T47D (cell line): ENCODE measurements at regions not wholly inside any gene's neighbourhood (a gene's known extent, or its start where the extent isn't known, plus 50 kb on each side); places are given as distances from the start of the nearest gene placed in this dataset.
"Not testable (repeated sequence)": the region's sequence is repeated elsewhere in the genome, so short reads cannot be mapped to it uniquely, and the experiment has no call there.

Source experiments
- DNase-seq, 2 experiments: peaks; one replicate each; pipeline versions ENCODE4 v3.0.0 to v3.0.0-alpha.2; 2011 to 2012; ENCODE audit warnings: low read depth in 1 of 2, low spot score in 1 of 2
- JUND ChIP-seq: IDR thresholded peaks from 2 replicates; pipeline ENCODE4 v1.6.1; 2012; ENCODE audit warnings: low read depth
- in situ Hi-C: cut with HindIII; loops from 2 replicates; pipeline ENCODE4 v1.10.0; 2016; ENCODE audit warnings: low sequenced_read_pairs, low pct_unique_long_range_greater_than_20kb

DNA sequence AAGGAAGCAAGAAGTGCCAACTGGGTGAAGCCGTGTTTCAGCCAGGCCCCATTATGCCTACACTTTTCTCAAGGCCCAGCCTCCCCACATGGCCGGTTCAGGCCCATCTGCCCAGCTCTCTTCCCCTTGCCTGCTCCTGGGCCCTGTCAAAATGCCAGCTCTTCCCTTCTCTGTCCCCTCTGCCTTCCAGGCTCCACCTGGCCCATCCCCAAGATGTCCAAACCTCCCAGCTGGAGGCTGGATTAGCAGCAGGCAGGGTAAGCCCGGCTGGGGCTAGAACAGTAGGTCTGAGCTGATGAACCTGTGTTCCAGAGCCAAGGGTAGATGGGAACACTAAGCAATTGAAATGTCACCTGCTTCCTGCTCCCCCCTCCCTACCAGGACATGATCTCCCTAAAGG, 64.1 kb upstream of the HSPA9 start:
- in situ Hi-C loops = no loop called here
- no peak for TF ChIP-seq JUND
- no peak for DNase-seq

DNA sequence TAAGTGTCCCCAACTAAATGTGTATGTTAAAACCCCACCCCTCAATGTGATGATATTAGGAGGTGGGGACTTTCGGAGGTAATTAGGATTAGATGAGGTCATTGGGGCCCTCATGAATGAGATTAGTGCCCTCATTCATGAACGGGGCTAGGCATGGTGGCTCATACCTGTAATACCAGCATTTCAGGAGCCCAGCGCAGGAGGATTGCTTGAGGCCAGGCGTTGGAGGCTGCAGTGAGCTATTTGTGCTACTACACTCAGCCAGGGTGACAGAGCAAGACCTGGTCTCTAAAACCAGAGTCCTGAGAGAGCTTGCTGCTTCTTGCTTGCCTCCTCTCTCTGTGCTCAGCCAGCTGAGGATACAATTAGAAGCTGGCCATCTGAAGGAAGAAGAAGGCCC, 62.1 kb upstream of the HSPA9 start:
- TF ChIP-seq JUND = no peak
- in situ Hi-C loops = no loop called here

DNA sequence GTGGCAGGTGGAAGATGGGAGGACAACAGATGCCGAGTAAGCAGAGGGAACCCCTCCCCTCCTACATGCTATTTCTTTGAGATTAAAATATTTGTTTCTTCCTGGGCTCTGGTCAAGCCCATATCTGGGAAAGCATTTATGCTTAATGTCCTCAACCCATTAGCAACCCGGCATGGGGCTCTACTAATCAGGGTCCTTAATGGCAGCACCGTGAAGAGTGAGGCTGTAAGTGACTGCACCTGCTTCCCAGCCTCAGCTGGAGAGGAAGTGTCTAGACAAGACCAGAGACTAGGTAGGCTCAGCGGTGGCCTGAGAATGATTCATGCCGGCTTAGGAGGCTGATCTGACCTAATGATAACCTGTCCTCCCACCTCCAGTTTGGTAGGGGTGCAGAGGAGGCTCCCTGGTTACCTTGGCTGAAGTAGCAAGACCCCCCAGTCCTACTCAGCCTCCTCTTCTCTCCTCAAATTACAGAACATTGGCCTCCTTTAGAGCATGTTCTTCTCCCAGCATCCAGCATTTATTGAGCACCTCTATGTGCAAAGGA, 61.3 kb upstream of the HSPA9 start:
- no peak for TF ChIP-seq JUND
- in situ Hi-C loops = no loop called here
- DNase-seq = no peak

More for the DNA sequence above, 62.1 kb upstream of the HSPA9 start:
- no peak for DNase-seq

DNA sequence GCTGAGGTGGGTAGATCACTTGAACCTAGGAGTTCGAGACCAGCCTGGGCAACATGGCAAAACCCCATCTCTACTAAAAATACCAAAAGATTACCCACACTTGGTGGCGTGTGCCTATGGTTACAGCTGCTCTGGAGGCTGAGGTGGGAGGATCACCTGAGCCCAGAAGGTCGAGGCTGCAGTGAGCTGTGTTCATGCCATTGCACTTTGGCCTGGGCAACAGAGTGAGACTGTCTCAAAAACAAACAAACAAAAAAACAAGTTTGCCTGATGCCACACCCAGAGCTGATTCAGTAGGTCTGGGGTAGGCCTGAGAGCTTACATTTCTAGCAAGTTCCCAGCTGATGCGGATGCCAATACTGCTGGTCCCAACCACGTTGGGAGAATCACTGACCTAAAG, 60.5 kb upstream of the HSPA9 start:
- no peak for DNase-seq
- no peak for TF ChIP-seq JUND
- in situ Hi-C loops = no loop called here

DNA sequence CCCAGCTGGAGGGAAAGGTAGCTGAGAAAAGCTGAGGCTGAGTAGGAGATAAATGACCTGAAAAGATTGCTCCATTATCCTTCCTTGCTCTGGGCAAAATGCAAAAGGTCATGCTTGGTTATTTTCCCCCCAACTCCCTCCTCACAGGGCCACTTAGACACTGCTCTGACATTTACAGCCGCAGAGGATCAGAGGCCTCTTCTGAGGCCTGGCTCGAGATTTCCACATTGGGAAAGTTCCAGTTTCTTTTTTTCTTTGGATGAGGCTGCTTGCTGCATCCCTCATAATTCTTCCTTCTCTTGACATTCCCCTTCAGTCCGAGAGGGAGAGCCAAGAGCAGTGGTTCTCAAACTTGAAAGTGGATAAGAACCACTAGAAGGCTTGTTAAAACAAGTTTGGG, 60.1 kb upstream of the HSPA9 start:
- in situ Hi-C loops = no loop called here
- TF ChIP-seq JUND = no peak
- no peak for DNase-seq

DNA sequence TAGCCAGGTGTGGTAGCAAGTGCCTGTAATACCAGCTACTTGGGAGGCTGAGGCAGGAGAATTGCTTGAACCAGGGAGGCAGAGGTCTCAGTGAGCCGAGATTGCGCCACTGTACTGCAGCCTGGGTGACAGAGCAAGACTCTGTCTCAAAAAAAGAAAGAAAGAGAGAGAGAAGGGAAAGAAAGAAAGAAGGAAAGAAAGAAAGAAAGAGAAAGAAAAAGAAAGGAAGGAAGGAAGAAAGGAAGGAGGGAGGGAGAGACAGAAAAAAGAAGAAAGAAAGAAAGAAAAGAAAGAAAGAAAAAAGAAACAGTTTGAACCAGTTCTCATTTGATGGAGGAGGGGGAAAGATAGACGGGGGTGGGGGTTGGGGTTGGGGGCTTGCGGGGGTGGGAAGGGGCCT, 59.6 kb upstream of the HSPA9 start:
- in situ Hi-C loops, DNase-seq: not testable (repeated sequence)

DNA sequence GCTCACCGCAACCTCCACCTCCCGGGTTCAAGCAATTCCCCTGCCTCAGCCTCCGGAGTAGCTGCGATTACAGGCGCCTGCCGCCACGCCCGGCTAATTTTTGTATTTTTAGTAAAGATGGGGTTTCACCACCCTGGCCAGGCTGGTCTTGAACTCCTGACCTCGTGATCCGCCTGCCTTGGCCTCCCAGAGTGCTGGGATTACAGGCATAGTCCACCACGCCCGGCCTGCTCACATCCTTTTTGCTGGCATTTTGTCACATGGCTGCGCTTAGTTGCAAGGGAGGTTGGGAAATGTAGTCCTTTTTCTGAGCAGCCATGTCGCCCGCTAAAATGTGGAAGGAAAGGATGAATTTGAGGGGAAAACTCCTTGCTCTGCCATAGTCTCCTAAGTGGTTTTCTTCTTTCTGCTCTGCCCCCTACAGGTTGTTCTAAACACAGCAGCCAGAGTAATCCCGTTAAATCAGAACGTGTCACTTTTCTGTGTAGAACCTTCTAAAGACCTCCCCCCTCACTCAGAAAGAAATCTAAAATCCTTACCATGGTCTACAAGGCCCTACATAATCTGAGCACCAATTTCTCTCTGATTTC, 57.8 kb upstream of the HSPA9 start:
- in situ Hi-C loops = no loop called here
- peak in 1 of 2 experiments; percentile 93 for DNase-seq

DNA sequence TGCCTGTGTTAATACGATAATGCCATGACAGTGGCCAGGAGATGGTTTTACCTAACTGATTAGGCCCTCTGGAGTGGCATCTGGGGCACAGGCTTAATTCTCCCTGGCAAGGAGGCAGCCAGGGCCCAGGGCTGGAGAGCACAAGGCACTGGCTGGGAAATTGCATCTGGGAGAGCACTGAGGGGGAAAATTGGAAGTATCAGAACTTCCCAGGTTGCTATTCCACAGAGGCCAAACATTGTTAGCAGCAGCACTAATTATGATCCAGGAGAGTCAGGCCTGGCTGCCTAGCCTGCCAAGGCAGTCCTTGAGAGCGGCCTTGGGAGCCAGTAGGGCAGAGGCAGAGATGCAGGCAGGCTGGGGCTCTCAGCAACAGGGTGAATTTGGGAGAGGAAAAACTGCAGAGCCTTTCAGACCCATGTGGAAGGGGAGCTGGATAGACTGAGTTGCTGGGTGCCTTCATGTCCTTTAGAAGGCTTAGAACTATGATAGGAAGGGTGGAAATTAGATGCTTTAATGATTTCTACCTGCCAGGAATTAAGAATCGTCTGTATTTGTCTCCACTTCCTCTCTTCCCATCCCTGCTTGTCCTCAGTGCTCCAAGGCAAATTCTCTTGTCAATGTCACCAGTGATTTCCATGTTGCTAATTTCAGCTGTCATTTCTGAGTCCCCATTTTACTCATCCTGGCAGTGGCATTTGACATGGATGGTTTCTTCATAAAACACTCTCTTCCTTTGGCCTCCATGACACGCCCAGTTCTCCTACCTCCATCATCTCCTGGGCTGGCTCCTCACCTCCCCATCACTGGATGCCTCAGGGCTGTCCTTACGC, 56.1 kb upstream of the HSPA9 start:
- in situ Hi-C loops = no loop called here
- DNase-seq = no peak
- no peak for TF ChIP-seq JUND

More for the DNA sequence above, 57.8 kb upstream of the HSPA9 start:
- TF ChIP-seq JUND = no peak

DNA sequence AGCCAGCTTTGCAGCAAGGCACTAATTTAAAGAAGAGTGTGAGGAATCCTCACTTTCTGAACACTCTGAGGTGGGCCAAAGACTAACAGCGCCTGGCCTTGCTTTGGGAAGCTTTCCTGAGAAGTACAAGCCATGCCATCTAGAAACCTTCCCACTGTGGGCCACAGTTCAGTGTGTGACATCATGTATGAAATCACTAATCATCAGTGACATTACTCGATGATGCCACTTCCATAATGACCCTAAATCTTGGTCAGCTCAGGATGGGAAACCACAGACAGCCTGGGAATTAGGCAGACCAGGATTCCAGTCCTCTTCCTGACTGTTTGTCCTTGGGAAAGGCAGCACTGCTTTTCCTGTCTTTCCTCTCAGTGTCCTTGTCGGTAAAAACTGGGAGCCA, 54.2 kb upstream of the HSPA9 start:
- no peak for TF ChIP-seq JUND
- in situ Hi-C loops = no loop called here
- no peak for DNase-seq

DNA sequence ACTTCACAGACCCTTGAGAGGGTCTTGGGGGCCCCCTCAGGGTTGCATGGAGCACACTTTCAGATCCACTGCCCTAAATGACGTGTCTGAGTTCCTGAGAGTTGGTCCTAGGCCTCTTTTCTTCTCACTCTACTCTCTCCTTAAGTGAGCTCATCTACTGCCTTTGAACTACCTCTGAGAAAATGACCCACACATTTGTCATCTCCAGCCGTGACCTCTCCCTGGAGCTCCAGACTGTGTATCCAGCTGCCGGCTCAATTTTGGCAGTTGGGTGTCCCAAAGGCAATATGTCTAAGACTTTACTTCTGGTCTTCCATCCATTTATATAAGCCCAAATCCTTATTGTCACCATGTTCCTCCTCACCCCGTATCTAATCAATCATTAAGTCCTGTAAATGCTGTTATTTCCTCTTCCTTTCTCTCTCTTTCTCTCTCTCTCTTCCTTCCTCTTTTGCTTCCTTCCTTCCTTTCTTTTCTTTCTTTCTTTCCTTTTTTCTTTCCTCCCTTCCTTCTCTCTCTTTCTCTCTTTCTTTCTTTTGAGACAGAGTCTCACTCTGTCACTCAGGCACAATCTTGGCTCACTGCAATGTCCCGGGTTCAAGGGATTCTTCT, 51.2 kb upstream of the HSPA9 start:
- DNase-seq = no peak
- TF ChIP-seq JUND = no peak
- in situ Hi-C loops = no loop called here

DNA sequence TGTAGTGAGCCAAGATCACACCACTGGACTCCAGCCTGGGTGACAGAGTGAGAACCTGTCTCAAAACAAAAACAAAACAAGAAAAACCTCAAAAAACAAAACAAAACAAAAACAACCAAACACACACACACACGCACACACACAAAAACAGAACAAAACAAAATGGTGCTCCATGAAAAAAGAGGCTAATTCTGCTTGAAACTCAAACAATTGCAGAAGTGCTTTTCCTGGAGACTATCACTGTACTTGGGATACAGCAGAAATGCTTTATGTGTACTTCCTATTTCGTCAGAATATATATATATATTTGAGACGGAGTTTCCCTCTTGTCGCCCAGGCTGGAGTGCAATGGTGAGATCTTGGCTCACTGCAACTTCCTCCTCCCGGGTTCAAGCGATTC, 49.9 kb upstream of the HSPA9 start:
- in situ Hi-C loops = no loop called here
- no peak for TF ChIP-seq JUND
- no peak for DNase-seq
